VCaP (cell line): ENCODE measurements at regions not wholly inside any gene's neighbourhood (a gene's known extent, or its start where the extent isn't known, plus 50 kb on each side); places are given as distances from the start of the nearest gene placed in this dataset.

Experiments
- H3K27ac ChIP-seq: fragments of 450-650 bp; 2 replicates; pipeline ENCODE4 v1.5.1; 2017
- CTCF ChIP-seq: fragments of 450-650 bp; conservative IDR thresholded peaks from 2 replicates; pipeline ENCODE4 v1.5.1; 2017; ENCODE audit warnings: mild to moderate bottlenecking, moderate library complexity

- TF ChIP-seq CTCF: no peak
- H3K27ac ChIP-seq: no peak overlapping the region; the same call in 1 of the 2 replicates
Measured at GRCh38 chr2:176534798-176535466, 265.7 kb downstream of the MTX2 start.

- TF ChIP-seq CTCF: no peak
- H3K27ac ChIP-seq: no peak overlapping the region; the same call in 1 of the 2 replicates
Measured at GRCh38 chr2:176535467-176536113, 266.3 kb downstream of the MTX2 start.

GRCh38 chr2:176536439-176537133, 267.3 kb downstream of the MTX2 start:
- H3K27ac ChIP-seq: no peak overlapping the region
- TF ChIP-seq CTCF: no peak

- TF ChIP-seq CTCF: no peak
- H3K27ac ChIP-seq: no peak overlapping the region
Measured at GRCh38 chr2:176537932-176538331, 268.7 kb downstream of the MTX2 start.

GRCh38 chr2:176540995-176541394, 271.8 kb downstream of the MTX2 start:
- TF ChIP-seq CTCF: no peak
- no peak overlapping the region for H3K27ac ChIP-seq

GRCh38 chr2:176542476-176542875, 273.2 kb downstream of the MTX2 start:
- TF ChIP-seq CTCF: no peak
- no peak overlapping the region for H3K27ac ChIP-seq

- no peak for TF ChIP-seq CTCF
- no peak overlapping the region for H3K27ac ChIP-seq
Measured at GRCh38 chr2:176544557-176544956, 275.3 kb downstream of the MTX2 start.
